ENCODE measurements at regions not wholly inside any gene's neighbourhood (a gene's known extent, or its start where the extent isn't known, plus 50 kb on each side); places are given as distances from the start of the nearest gene placed in this dataset.

DNA sequence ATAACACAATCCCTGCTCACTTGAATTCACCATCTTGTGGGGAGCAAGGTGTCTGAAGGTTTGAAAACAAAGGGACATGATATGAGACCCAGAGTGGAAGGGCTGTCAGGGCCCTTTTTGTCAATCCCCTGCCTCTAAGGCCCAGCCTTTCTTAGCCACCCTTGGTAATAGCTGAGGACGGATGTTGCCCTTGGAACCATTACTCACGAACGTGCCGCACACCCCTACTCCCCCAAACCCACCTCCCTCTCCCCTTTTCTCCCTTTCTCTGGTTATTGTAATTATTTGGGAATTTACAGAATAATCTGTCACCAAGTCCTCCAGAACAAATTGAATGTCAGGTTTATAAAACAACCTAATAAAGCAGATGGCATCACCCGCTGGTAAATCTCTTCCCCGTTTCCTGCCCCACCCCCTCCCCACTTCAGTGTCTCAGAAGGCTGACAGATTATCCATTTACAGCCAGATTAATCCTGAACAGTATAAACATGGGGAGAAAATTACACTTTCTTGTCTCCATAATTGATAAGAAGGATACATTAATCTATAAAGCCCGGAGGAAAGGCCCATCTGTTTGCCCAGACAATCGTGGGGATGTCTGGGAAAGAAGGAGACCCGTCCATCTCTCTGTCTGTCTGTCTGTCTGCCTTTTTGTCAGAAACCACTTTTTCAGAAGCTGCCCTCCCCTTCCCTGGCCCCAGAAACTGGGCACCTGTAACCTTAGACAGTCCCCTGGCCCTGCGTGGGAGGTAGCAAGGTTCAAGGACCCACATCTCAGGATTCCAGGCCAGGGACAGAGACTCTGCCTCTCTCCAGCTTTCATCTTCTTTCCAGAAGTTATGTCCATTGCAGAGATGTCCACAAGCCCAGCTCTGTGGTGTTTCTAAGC lies 60.6 kb upstream of the CD34 start:
- in situ Hi-C loops (cut with HindIII; ENCODE audit: low sequenced_read_pairs) = no loop called here
- DNase-seq (ENCODE audit: low spot score) = peak; percentile 11

GRCh38 chr1:207970329-207971233 lies 59.7 kb upstream of the CD34 start:
- in situ Hi-C loops (cut with HindIII; ENCODE audit: low sequenced_read_pairs) = no loop called here
- peak; percentile 15 for DNase-seq (ENCODE audit: low spot score)

GRCh38 chr1:207969528-207969927 lies 58.6 kb upstream of the CD34 start:
- in situ Hi-C loops (cut with HindIII; ENCODE audit: low sequenced_read_pairs) = no loop called here
- no peak for DNase-seq (ENCODE audit: low spot score)

DNA sequence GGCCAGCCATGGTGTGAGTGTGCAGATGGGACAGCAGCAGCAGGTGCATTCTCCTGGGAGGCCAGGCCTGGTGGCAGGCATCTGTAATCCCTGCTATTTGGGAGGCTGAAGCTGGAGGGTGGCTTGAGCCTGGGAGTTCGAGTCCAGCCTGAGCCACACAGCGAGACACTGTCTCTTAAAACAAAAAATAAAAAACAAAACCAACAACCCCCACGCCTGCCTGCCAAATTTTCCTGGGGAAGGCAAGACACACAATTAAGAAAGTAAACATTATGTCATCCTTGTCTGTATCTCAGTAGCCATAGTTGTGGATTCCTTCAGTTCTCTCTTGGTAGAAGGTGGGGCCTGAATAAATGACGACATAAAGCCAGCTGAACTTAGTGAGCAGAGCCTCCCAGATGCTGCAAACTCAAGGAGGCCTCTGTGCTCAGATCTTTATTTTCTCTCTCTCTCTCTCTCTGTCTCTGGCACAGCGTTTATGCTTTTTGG lies 57.6 kb upstream of the CD34 start:
- in situ Hi-C loops (cut with HindIII; ENCODE audit: low sequenced_read_pairs) = no loop called here

GRCh38 chr1:207967703-207968102 lies 56.8 kb upstream of the CD34 start:
- no peak for DNase-seq (ENCODE audit: low spot score)
- in situ Hi-C loops (cut with HindIII; ENCODE audit: low sequenced_read_pairs) = no loop called here

More for the DNA sequence above, 57.6 kb upstream of the CD34 start:
- no peak for DNase-seq (ENCODE audit: low spot score)

GRCh38 chr1:207966521-207966920 lies 55.6 kb upstream of the CD34 start:
- DNase-seq (ENCODE audit: low spot score) = no peak
- in situ Hi-C loops (cut with HindIII; ENCODE audit: low sequenced_read_pairs) = no loop called here

- in situ Hi-C loops (cut with HindIII; ENCODE audit: low sequenced_read_pairs) = no loop called here
- DNase-seq (ENCODE audit: low spot score) = no peak
These were observed 54.8 kb upstream of the CD34 start for GRCh38 chr1:207965392-207966387.

DNA sequence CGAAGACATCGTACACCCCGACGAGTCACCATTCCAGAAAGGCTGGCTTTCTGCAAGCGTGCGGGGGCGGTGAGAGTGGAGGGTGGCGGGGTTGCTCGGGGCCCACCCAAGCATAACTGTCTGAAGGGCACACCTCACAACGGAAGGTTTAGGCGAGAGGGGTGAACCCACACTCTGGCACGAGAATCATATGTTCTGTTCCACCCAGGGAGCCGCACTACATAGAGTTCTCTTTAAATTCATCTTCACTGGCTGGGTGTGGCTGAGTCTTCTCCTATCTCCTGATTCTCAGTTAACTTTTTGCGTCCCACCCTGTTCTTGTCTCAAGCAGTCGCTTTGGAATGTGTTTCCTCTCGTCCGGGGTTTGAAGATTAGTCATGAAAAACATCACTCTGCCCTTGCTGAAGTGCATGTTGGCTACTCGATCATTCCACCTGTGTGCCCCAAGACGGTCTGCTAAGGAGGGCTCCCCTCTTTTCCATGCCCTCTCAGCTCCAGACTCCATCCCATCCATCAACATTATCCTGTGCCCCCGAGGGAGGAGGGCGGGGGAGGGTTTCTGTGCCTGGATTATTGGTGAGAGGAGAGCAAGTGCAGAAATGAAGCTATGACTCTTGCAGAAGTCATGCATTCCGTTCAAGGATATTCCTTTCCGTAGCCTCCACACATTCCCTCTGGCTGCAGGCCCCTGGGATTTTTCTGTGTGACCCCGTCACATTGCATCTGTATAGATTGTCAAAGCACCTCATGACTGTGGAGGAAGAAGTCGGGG lies 53.5 kb upstream of the CD34 start:
- DNase-seq (ENCODE audit: low spot score) = peak; percentile 26
- in situ Hi-C loops (cut with HindIII; ENCODE audit: low sequenced_read_pairs) = no loop called here

DNA sequence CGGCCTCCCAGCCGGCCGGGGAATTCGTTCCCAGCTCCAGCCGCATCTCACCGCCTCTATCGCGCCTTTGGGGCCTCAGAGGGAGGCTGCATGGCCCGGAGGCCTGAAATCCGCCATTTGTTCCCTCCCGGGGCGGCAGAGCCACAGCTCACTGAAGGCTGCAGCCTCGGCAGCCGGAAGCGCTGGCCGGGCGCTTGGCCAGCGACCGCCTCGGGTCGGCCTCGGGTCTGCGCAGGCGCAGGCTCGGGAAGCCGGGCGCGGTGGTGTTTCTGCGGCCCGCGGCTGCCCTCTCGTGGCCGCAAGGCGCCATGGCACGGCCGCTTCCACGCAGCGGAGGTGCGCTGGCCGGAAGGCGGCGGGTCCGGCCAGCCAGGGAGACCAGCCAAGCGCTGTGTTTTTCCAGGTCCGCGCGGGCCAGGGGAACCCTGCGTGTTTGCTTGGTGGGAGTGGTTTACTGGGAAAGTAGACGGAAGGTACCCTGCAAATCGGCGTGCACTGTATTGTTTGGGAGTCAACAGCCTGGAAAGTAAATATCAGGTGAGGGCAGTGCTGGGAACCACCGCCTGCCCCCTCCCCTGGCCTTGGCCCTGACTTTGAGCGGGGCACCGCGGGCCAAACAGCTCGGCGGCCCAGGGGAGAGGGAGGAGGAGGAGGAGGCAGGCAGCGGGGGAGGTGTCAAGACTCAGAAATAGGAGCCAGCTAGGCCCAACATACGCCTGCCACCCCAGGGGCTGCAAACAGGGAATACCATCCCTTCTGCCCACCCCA lies 52.7 kb upstream of the CD34 start:
- in situ Hi-C loops (cut with HindIII; ENCODE audit: low sequenced_read_pairs) = no loop called here
- peak; percentile 88 for DNase-seq (ENCODE audit: low spot score)

- DNase-seq (ENCODE audit: low spot score) = peak; percentile 65
- in situ Hi-C loops (cut with HindIII; ENCODE audit: low sequenced_read_pairs) = no loop called here
These were observed 51.9 kb upstream of the CD34 start for GRCh38 chr1:207962716-207963426.
